ENCODE measurements at regions not wholly inside any gene's neighbourhood (a gene's known extent, or its start where the extent isn't known, plus 50 kb on each side); places are given as distances from the start of the nearest gene placed in this dataset.
A peak's percentile ranks its signal among the peaks of the same experiment; 100 is the strongest.

GRCh38 chr14:73795974-73796373 is 55.7 kb upstream of the PTGR2 start:
- Histone ChIP-seq H3K18ac (ENCODE audit: low read length) (no peak overlapping the region), H3K27ac (ENCODE audit: low read depth, low read length) (peak overlapping the region; percentile 82), H2BK5ac (ENCODE audit: low read depth, low read length, poor library complexity) (no peak overlapping the region), H4K12ac (ENCODE audit: low read depth, low read length) (no peak overlapping the region), H3K79me1 (ENCODE audit: low read length) (peaks cover 8% of the 10 kb centered on the region), H2AK5ac (ENCODE audit: low read length) (no peak overlapping the region), H4K91ac (ENCODE audit: low read depth, low read length) (no peak overlapping the region), H4K8ac (ENCODE audit: low read depth, low read length) (no peak overlapping the region), H2BK12ac (ENCODE audit: low read length) (no peak overlapping the region), H2AFZ (ENCODE audit: insufficient read depth, low read length, poor library complexity) (no peak overlapping the region), H2BK120ac (ENCODE audit: insufficient read depth, low read length, poor library complexity) (no peak overlapping the region), H3K4me2 (ENCODE audit: low read length) (peak overlapping the region; percentile 9), H3K23ac (ENCODE audit: low read length) (no peak overlapping the region), H3K9me3 (ENCODE audit: insufficient read depth, low read depth, low read length) (no peaks in the 10 kb centered on the region), H3K4me1 (ENCODE audit: control insufficient read depth in 1 of 2, insufficient read depth in 2 of 2, low read length in 2 of 2) (peaks cover 18 to 26% of the 10 kb centered on the region in 2 experiments), H3K36me3 (ENCODE audit: control insufficient read depth in 1 of 2, insufficient read depth in 2 of 2, low read length in 2 of 2) (no peaks in the 10 kb centered on the region), H3K4me3 (ENCODE audit: low read depth, low read length) (no peak overlapping the region), H3K27me3 (ENCODE audit: insufficient read depth, low read length) (no peaks in the 10 kb centered on the region), H3K9ac (ENCODE audit: low read length) (no peak overlapping the region), H3K79me2 (ENCODE audit: control insufficient read depth, insufficient read depth, low read length, poor library complexity) (no peaks in the 10 kb centered on the region), H3K4ac (ENCODE audit: low read depth, low read length) (no peak overlapping the region), H3K14ac (ENCODE audit: low read length) (no peak overlapping the region)
- DNase-seq = peak; percentile 93 to 95
- no CpG with 5 or more reads among the region's 1 CpG for WGBS (ENCODE audit: extremely low coverage, insufficient coverage, insufficient read length)

DNA sequence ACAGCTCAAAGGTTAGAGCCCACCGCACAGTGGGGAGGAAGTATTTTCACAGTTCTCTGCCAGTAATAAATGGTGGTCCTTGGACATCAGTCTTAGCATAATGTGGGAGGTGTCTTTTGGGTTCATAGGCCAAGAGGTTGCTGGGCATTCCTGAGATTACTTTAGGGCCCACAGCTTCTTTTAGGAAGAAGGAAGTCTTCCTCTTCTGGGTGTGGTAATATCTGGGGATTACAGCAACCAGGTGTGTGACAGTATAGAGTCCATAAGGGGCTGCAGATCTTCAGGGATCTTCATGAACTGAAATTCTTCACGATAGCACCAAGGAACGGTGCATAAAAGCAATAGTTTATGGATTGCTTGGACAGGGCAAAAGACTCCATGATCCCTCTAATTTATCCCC is 56.2 kb upstream of the PTGR2 start:
- no peak overlapping the region for H2AFZ ChIP-seq (ENCODE audit: insufficient read depth, low read length, poor library complexity)
- H2BK12ac ChIP-seq (ENCODE audit: low read length) = peak overlapping the region; percentile 83
- peak overlapping the region; percentile 86 for H2AK5ac ChIP-seq (ENCODE audit: low read length)
- no peak overlapping the region for H3K9ac ChIP-seq (ENCODE audit: low read length)
- no CpG with 5 or more reads among the region's 3 CpGs for WGBS (ENCODE audit: extremely low coverage, insufficient coverage, insufficient read length)
- peak overlapping the region; percentile 68 for H3K14ac ChIP-seq (ENCODE audit: low read length)
- no peak overlapping the region for H4K8ac ChIP-seq (ENCODE audit: low read depth, low read length)
- H3K27ac ChIP-seq (ENCODE audit: low read depth, low read length) = peak overlapping the region; percentile 59
- no peak overlapping the region for H4K12ac ChIP-seq (ENCODE audit: low read depth, low read length)
- peak overlapping the region; percentile 59 for H3K18ac ChIP-seq (ENCODE audit: low read length)
- H2BK5ac ChIP-seq (ENCODE audit: low read depth, low read length, poor library complexity) = peak overlapping the region; percentile 71
- peaks cover 8% of the 10 kb centered on the region for H3K79me1 ChIP-seq (ENCODE audit: low read length)
- H2BK120ac ChIP-seq (ENCODE audit: insufficient read depth, low read length, poor library complexity) = peak overlapping the region; percentile 89
- H4K91ac ChIP-seq (ENCODE audit: low read depth, low read length) = peak overlapping the region; percentile 82
- no peaks in the 10 kb centered on the region for H3K36me3 ChIP-seq (ENCODE audit: control insufficient read depth in 1 of 2, insufficient read depth in 2 of 2, low read length in 2 of 2)
- no peak overlapping the region for H3K4me3 ChIP-seq (ENCODE audit: low read depth, low read length)
- DNase-seq = no peak
- H3K9me3 ChIP-seq (ENCODE audit: insufficient read depth, low read depth, low read length) = no peaks in the 10 kb centered on the region
- peaks cover 18 to 26% of the 10 kb centered on the region in 2 experiments for H3K4me1 ChIP-seq (ENCODE audit: control insufficient read depth in 1 of 2, insufficient read depth in 2 of 2, low read length in 2 of 2)
- H3K23ac ChIP-seq (ENCODE audit: low read length) = no peak overlapping the region
- H3K79me2 ChIP-seq (ENCODE audit: control insufficient read depth, insufficient read depth, low read length, poor library complexity) = no peaks in the 10 kb centered on the region
- no peak overlapping the region for H3K4me2 ChIP-seq (ENCODE audit: low read length)
- no peaks in the 10 kb centered on the region for H3K27me3 ChIP-seq (ENCODE audit: insufficient read depth, low read length)
- H3K4ac ChIP-seq (ENCODE audit: low read depth, low read length) = peak overlapping the region; percentile 60

DNA sequence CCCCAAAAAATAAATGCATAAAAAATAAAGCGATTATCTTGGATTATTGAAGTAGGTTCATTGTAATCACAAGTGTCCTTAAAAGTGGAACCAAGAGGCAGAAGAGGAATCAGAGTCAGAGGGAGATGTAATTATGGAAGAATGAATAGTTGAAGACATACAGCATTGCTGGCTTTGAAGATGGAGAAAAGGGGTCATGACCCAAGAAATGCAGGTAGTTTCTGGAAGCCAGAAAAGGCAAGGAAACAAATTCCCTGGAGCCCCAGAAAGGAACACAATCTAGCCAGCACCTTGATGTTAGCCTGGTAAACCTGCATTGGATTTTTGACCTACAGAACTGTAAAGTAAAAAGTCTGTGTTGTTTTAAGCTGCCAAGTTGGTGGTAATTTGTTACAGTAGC is 57.5 kb upstream of the PTGR2 start:
- Histone ChIP-seq H3K27ac (ENCODE audit: low read depth, low read length) (peak overlapping the region; percentile 77), H2AFZ (ENCODE audit: insufficient read depth, low read length, poor library complexity) (no peak overlapping the region), H3K9ac (ENCODE audit: low read length) (no peak overlapping the region), H2BK120ac (ENCODE audit: insufficient read depth, low read length, poor library complexity) (no peak overlapping the region), H4K12ac (ENCODE audit: low read depth, low read length) (no peak overlapping the region), H3K18ac (ENCODE audit: low read length) (no peak overlapping the region), H3K27me3 (ENCODE audit: insufficient read depth, low read length) (no peaks in the 10 kb centered on the region), H3K4me2 (ENCODE audit: low read length) (no peak overlapping the region), H3K14ac (ENCODE audit: low read length) (no peak overlapping the region), H4K91ac (ENCODE audit: low read depth, low read length) (no peak overlapping the region), H3K9me3 (ENCODE audit: insufficient read depth, low read depth, low read length) (no peaks in the 10 kb centered on the region), H4K8ac (ENCODE audit: low read depth, low read length) (no peak overlapping the region), H2BK12ac (ENCODE audit: low read length) (no peak overlapping the region), H3K23ac (ENCODE audit: low read length) (no peak overlapping the region), H3K4ac (ENCODE audit: low read depth, low read length) (no peak overlapping the region), H3K79me1 (ENCODE audit: low read length) (peaks cover 10% of the 10 kb centered on the region), H3K79me2 (ENCODE audit: control insufficient read depth, insufficient read depth, low read length, poor library complexity) (no peaks in the 10 kb centered on the region), H2AK5ac (ENCODE audit: low read length) (no peak overlapping the region), H2BK5ac (ENCODE audit: low read depth, low read length, poor library complexity) (no peak overlapping the region), H3K4me3 (ENCODE audit: low read depth, low read length) (no peak overlapping the region), H3K4me1 (ENCODE audit: control insufficient read depth in 1 of 2, insufficient read depth in 2 of 2, low read length in 2 of 2) (peaks cover 20 to 26% of the 10 kb centered on the region in 2 experiments), H3K36me3 (ENCODE audit: control insufficient read depth in 1 of 2, insufficient read depth in 2 of 2, low read length in 2 of 2) (no peaks in the 10 kb centered on the region)
- DNase-seq = no peak
- no CpG with 5 or more reads among the region's 1 CpG for WGBS (ENCODE audit: extremely low coverage, insufficient coverage, insufficient read length)

DNA sequence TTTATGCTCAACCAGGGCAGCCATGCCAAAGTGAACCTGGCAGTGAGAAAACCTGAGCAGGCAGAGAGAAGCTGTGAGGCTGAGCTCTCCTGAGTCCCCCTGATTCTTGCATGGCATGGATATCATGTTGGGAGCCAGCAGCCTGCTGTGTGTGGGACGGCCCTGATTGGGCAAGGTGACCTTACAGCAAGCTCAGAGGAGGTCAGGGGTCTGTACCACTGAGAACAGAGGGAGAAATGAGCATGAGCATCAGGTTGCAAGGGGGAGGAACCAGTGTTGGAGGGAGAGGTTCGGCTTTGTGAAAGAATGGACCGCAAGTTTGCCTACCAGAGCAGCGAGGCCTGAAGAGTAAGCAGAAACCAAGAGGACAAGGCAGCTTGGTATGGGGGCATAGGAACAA is 59.1 kb upstream of the PTGR2 start:
- Histone ChIP-seq H2AK5ac (ENCODE audit: low read length) (no peak overlapping the region), H3K79me1 (ENCODE audit: low read length) (peaks cover 11% of the 10 kb centered on the region), H3K14ac (ENCODE audit: low read length) (no peak overlapping the region), H3K18ac (ENCODE audit: low read length) (no peak overlapping the region), H3K4me1 (ENCODE audit: control insufficient read depth in 1 of 2, insufficient read depth in 2 of 2, low read length in 2 of 2) (peaks cover 20 to 28% of the 10 kb centered on the region in 2 experiments), H3K9me3 (ENCODE audit: insufficient read depth, low read depth, low read length) (no peaks in the 10 kb centered on the region), H3K4ac (ENCODE audit: low read depth, low read length) (no peak overlapping the region), H3K36me3 (ENCODE audit: control insufficient read depth in 1 of 2, insufficient read depth in 2 of 2, low read length in 2 of 2) (no peaks in the 10 kb centered on the region), H3K79me2 (ENCODE audit: control insufficient read depth, insufficient read depth, low read length, poor library complexity) (no peaks in the 10 kb centered on the region), H4K12ac (ENCODE audit: low read depth, low read length) (no peak overlapping the region), H2BK120ac (ENCODE audit: insufficient read depth, low read length, poor library complexity) (no peak overlapping the region), H3K23ac (ENCODE audit: low read length) (no peak overlapping the region), H2BK12ac (ENCODE audit: low read length) (no peak overlapping the region), H3K4me2 (ENCODE audit: low read length) (no peak overlapping the region), H2AFZ (ENCODE audit: insufficient read depth, low read length, poor library complexity) (no peak overlapping the region), H2BK5ac (ENCODE audit: low read depth, low read length, poor library complexity) (no peak overlapping the region), H3K9ac (ENCODE audit: low read length) (no peak overlapping the region), H3K27ac (ENCODE audit: low read depth, low read length) (no peak overlapping the region), H3K27me3 (ENCODE audit: insufficient read depth, low read length) (no peaks in the 10 kb centered on the region), H4K8ac (ENCODE audit: low read depth, low read length) (no peak overlapping the region), H3K4me3 (ENCODE audit: low read depth, low read length) (no peak overlapping the region), H4K91ac (ENCODE audit: low read depth, low read length) (no peak overlapping the region)
- WGBS (ENCODE audit: extremely low coverage, insufficient coverage, insufficient read length) = no CpG with 5 or more reads among the region's 4 CpGs
- DNase-seq = no peak

All from trophoblast cell (in vitro differentiated cells and primary cell).